ENCODE measurements at regions not wholly inside any gene's neighbourhood (a gene's known extent, or its start where the extent isn't known, plus 50 kb on each side); places are given as distances from the start of the nearest gene placed in this dataset.
A peak's percentile ranks its signal among the peaks of the same experiment; 100 is the strongest.

GRCh38 chr1:208748387-208749165, 504.4 kb upstream of the PLXNA2 start:
- Histone ChIP-seq H3K9me3 (ENCODE audit: control insufficient read depth, insufficient read depth, low read length) (no peaks in the 10 kb centered on the region), H3K4me3 (ENCODE audit: low read depth, low read length) (no peak overlapping the region), H3K4me1 (ENCODE audit: control insufficient read depth, insufficient read depth, low read length) (no peaks in the 10 kb centered on the region), H3K27me3 (ENCODE audit: control insufficient read depth, insufficient read depth, low read length) (no peaks in the 10 kb centered on the region), H3K27ac (ENCODE audit: low read depth, low read length) (no peak overlapping the region), H3K36me3 (ENCODE audit: control insufficient read depth, insufficient read depth, low read length) (no peaks in the 10 kb centered on the region)
- 100% methylated on average over 1 of the region's 6 CpGs for WGBS (ENCODE audit: insufficient coverage)
- DNase-seq (ENCODE audit: low read depth in 4 of 6, low spot score in 6 of 6): no peak

- Histone ChIP-seq H3K27ac (ENCODE audit: low read depth, low read length) (no peak overlapping the region), H3K9me3 (ENCODE audit: control insufficient read depth, insufficient read depth, low read length) (no peaks in the 10 kb centered on the region), H3K4me1 (ENCODE audit: control insufficient read depth, insufficient read depth, low read length) (no peaks in the 10 kb centered on the region), H3K4me3 (ENCODE audit: low read depth, low read length) (no peak overlapping the region), H3K27me3 (ENCODE audit: control insufficient read depth, insufficient read depth, low read length) (no peaks in the 10 kb centered on the region), H3K36me3 (ENCODE audit: control insufficient read depth, insufficient read depth, low read length) (no peaks in the 10 kb centered on the region)
- WGBS (ENCODE audit: insufficient coverage): 71% methylated on average over 2 of the region's 6 CpGs
- DNase-seq (ENCODE audit: low read depth in 4 of 6, low spot score in 6 of 6): peak in 1 of 6 donors; percentile 49
Measured at GRCh38 chr1:208756339-208756981, 512.3 kb upstream of the PLXNA2 start.

GRCh38 chr1:208757846-208758245, 513.7 kb upstream of the PLXNA2 start:
- no peaks in the 10 kb centered on the region for H3K9me3 ChIP-seq (ENCODE audit: control insufficient read depth, insufficient read depth, low read length)
- no peaks in the 10 kb centered on the region for H3K27me3 ChIP-seq (ENCODE audit: control insufficient read depth, insufficient read depth, low read length)
- H3K27ac ChIP-seq (ENCODE audit: low read depth, low read length): no peak overlapping the region
- no peak for DNase-seq (ENCODE audit: low read depth in 4 of 6, low spot score in 6 of 6)
- no CpG with 5 or more reads among the region's 1 CpG for WGBS (ENCODE audit: insufficient coverage)
- H3K4me1 ChIP-seq (ENCODE audit: control insufficient read depth, insufficient read depth, low read length): no peaks in the 10 kb centered on the region
- no peak overlapping the region for H3K4me3 ChIP-seq (ENCODE audit: low read depth, low read length)
- no peaks in the 10 kb centered on the region for H3K36me3 ChIP-seq (ENCODE audit: control insufficient read depth, insufficient read depth, low read length)

GRCh38 chr1:208759255-208759654, 515.1 kb upstream of the PLXNA2 start:
- Histone ChIP-seq H3K27me3 (ENCODE audit: control insufficient read depth, insufficient read depth, low read length) (no peaks in the 10 kb centered on the region), H3K27ac (ENCODE audit: low read depth, low read length) (no peak overlapping the region), H3K36me3 (ENCODE audit: control insufficient read depth, insufficient read depth, low read length) (no peaks in the 10 kb centered on the region), H3K4me1 (ENCODE audit: control insufficient read depth, insufficient read depth, low read length) (no peaks in the 10 kb centered on the region), H3K4me3 (ENCODE audit: low read depth, low read length) (no peak overlapping the region), H3K9me3 (ENCODE audit: control insufficient read depth, insufficient read depth, low read length) (no peaks in the 10 kb centered on the region)
- DNase-seq (ENCODE audit: low read depth in 4 of 6, low spot score in 6 of 6): peak in 1 of 6 donors; percentile 45

- no peaks in the 10 kb centered on the region for H3K27me3 ChIP-seq (ENCODE audit: control insufficient read depth, insufficient read depth, low read length)
- H3K27ac ChIP-seq (ENCODE audit: low read depth, low read length): no peak overlapping the region
- no peaks in the 10 kb centered on the region for H3K36me3 ChIP-seq (ENCODE audit: control insufficient read depth, insufficient read depth, low read length)
- no peaks in the 10 kb centered on the region for H3K9me3 ChIP-seq (ENCODE audit: control insufficient read depth, insufficient read depth, low read length)
- no peak for DNase-seq (ENCODE audit: low read depth in 4 of 6, low spot score in 6 of 6)
- no CpG with 5 or more reads among the region's 2 CpGs for WGBS (ENCODE audit: insufficient coverage)
- H3K4me3 ChIP-seq (ENCODE audit: low read depth, low read length): no peak overlapping the region
- no peaks in the 10 kb centered on the region for H3K4me1 ChIP-seq (ENCODE audit: control insufficient read depth, insufficient read depth, low read length)
Measured at GRCh38 chr1:208763971-208764370, 519.8 kb upstream of the PLXNA2 start.

- peak in 1 of 6 donors; percentile 71 for DNase-seq (ENCODE audit: low read depth in 4 of 6, low spot score in 6 of 6)
- Histone ChIP-seq H3K9me3 (ENCODE audit: control insufficient read depth, insufficient read depth, low read length) (no peaks in the 10 kb centered on the region), H3K4me1 (ENCODE audit: control insufficient read depth, insufficient read depth, low read length) (no peaks in the 10 kb centered on the region), H3K36me3 (ENCODE audit: control insufficient read depth, insufficient read depth, low read length) (no peaks in the 10 kb centered on the region), H3K4me3 (ENCODE audit: low read depth, low read length) (no peak overlapping the region), H3K27ac (ENCODE audit: low read depth, low read length) (no peak overlapping the region), H3K27me3 (ENCODE audit: control insufficient read depth, insufficient read depth, low read length) (no peaks in the 10 kb centered on the region)
- WGBS (ENCODE audit: insufficient coverage): 72% methylated on average over 3 of the region's 4 CpGs
Measured at GRCh38 chr1:208766832-208767231, 522.6 kb upstream of the PLXNA2 start.

GRCh38 chr1:208767816-208768215, 523.6 kb upstream of the PLXNA2 start:
- no peak overlapping the region for H3K4me3 ChIP-seq (ENCODE audit: low read depth, low read length)
- DNase-seq (ENCODE audit: low read depth in 4 of 6, low spot score in 6 of 6): peak in 1 of 6 donors; percentile 52
- H3K4me1 ChIP-seq (ENCODE audit: control insufficient read depth, insufficient read depth, low read length): no peaks in the 10 kb centered on the region
- no peak overlapping the region for H3K27ac ChIP-seq (ENCODE audit: low read depth, low read length)
- no CpG with 5 or more reads among the region's 3 CpGs for WGBS (ENCODE audit: insufficient coverage)
- H3K27me3 ChIP-seq (ENCODE audit: control insufficient read depth, insufficient read depth, low read length): no peaks in the 10 kb centered on the region
- no peaks in the 10 kb centered on the region for H3K9me3 ChIP-seq (ENCODE audit: control insufficient read depth, insufficient read depth, low read length)
- no peaks in the 10 kb centered on the region for H3K36me3 ChIP-seq (ENCODE audit: control insufficient read depth, insufficient read depth, low read length)

GRCh38 chr1:208772891-208773290, 528.7 kb upstream of the PLXNA2 start:
- Histone ChIP-seq H3K4me3 (ENCODE audit: low read depth, low read length) (no peak overlapping the region), H3K36me3 (ENCODE audit: control insufficient read depth, insufficient read depth, low read length) (no peaks in the 10 kb centered on the region), H3K4me1 (ENCODE audit: control insufficient read depth, insufficient read depth, low read length) (no peaks in the 10 kb centered on the region), H3K27me3 (ENCODE audit: control insufficient read depth, insufficient read depth, low read length) (no peaks in the 10 kb centered on the region), H3K27ac (ENCODE audit: low read depth, low read length) (no peak overlapping the region), H3K9me3 (ENCODE audit: control insufficient read depth, insufficient read depth, low read length) (no peaks in the 10 kb centered on the region)
- 79% methylated on average over 4 of the region's 4 CpGs for WGBS (ENCODE audit: insufficient coverage)
- DNase-seq (ENCODE audit: low read depth in 4 of 6, low spot score in 6 of 6): no peak

GRCh38 chr1:208775841-208776240, 531.7 kb upstream of the PLXNA2 start:
- DNase-seq (ENCODE audit: low read depth in 4 of 6, low spot score in 6 of 6): no peak
- Histone ChIP-seq H3K27ac (ENCODE audit: low read depth, low read length) (no peak overlapping the region), H3K9me3 (ENCODE audit: control insufficient read depth, insufficient read depth, low read length) (no peaks in the 10 kb centered on the region), H3K4me3 (ENCODE audit: low read depth, low read length) (no peak overlapping the region), H3K36me3 (ENCODE audit: control insufficient read depth, insufficient read depth, low read length) (no peaks in the 10 kb centered on the region), H3K4me1 (ENCODE audit: control insufficient read depth, insufficient read depth, low read length) (no peaks in the 10 kb centered on the region), H3K27me3 (ENCODE audit: control insufficient read depth, insufficient read depth, low read length) (no peaks in the 10 kb centered on the region)
- WGBS (ENCODE audit: insufficient coverage): no CpG with 5 or more reads among the region's 3 CpGs

- no peak overlapping the region for H3K4me3 ChIP-seq (ENCODE audit: low read depth, low read length)
- no peaks in the 10 kb centered on the region for H3K27me3 ChIP-seq (ENCODE audit: control insufficient read depth, insufficient read depth, low read length)
- 83% methylated on average over 1 of the region's 6 CpGs for WGBS (ENCODE audit: insufficient coverage)
- H3K9me3 ChIP-seq (ENCODE audit: control insufficient read depth, insufficient read depth, low read length): no peaks in the 10 kb centered on the region
- no peaks in the 10 kb centered on the region for H3K36me3 ChIP-seq (ENCODE audit: control insufficient read depth, insufficient read depth, low read length)
- H3K27ac ChIP-seq (ENCODE audit: low read depth, low read length): no peak overlapping the region
- DNase-seq (ENCODE audit: low read depth in 4 of 6, low spot score in 6 of 6): no peak
- H3K4me1 ChIP-seq (ENCODE audit: control insufficient read depth, insufficient read depth, low read length): no peaks in the 10 kb centered on the region
Measured at GRCh38 chr1:208778417-208778816, 534.2 kb upstream of the PLXNA2 start.
